ENCODE measurements at regions not wholly inside any gene's neighbourhood (a gene's known extent, or its start where the extent isn't known, plus 50 kb on each side); places are given as distances from the start of the nearest gene placed in this dataset.

DNA sequence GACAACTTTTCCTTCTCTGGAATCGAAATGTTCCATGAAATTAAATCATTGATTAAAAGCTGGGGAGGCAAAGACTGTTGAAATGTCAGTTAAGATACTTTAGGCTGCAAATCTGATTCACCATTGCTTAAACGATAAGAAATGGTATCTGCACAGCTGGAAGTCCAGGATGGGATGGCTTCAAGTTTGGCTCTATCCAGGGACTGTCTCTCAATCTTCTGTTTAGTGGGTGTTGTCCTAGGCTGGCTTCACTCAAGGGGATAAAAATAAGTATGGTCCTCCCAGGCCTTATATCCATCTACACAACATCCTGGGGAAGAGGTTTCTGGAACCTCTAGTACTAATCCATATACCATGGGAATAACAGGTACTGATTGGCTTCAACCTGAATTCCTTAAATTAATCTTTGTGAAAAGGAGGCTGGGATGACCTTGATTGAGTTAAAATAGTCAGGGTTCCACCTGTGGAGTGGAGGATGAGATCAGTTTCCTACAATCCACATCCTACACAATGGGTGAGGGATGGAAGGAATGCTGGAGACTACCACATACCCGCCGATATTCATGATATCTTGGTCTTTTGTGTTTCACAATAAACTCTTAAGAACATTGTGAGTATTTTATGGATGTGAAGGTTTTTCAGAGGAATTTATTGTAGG is 156.0 kb upstream of the L3MBTL4 start:
- TF ChIP-seq, protein P1, sequence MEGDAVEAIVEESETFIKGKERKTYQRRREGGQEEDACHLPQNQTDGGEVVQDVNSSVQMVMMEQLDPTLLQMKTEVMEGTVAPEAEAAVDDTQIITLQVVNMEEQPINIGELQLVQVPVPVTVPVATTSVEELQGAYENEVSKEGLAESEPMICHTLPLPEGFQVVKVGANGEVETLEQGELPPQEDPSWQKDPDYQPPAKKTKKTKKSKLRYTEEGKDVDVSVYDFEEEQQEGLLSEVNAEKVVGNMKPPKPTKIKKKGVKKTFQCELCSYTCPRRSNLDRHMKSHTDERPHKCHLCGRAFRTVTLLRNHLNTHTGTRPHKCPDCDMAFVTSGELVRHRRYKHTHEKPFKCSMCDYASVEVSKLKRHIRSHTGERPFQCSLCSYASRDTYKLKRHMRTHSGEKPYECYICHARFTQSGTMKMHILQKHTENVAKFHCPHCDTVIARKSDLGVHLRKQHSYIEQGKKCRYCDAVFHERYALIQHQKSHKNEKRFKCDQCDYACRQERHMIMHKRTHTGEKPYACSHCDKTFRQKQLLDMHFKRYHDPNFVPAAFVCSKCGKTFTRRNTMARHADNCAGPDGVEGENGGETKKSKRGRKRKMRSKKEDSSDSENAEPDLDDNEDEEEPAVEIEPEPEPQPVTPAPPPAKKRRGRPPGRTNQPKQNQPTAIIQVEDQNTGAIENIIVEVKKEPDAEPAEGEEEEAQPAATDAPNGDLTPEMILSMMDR (conservative IDR thresholded peaks at IDR 0.05; ENCODE audit: low read length), result no peak
- no peak for TF ChIP-seq EZH2phosphoT487 (IDR thresholded peaks at IDR 0.05; ENCODE audit: borderline replicate concordance)

Data from Loucy (cell line).